Stimulated activated CD8-positive, alpha-beta memory T cell treated with anti-CD3 and anti-CD28 coated beads, Interleukin-4, amount 100 ng/mL, for 48 hours (primary cell): ENCODE measurements at regions not wholly inside any gene's neighbourhood (a gene's known extent, or its start where the extent isn't known, plus 50 kb on each side); places are given as distances from the start of the nearest gene placed in this dataset.
"Not testable (repeated sequence)": the region's sequence is repeated elsewhere in the genome, so short reads cannot be mapped to it uniquely, and the experiment has no call there.

Source experiments
- DNase-seq: peaks from one replicate; pipeline ENCODE4 v3.0.0-alpha.2; 2020

- no peak for DNase-seq
Observed at GRCh38 chr3:110971010-110971601, 100.5 kb upstream of the NECTIN3 start.

- DNase-seq = no peak
Observed at GRCh38 chr3:110973263-110973895, 98.2 kb upstream of the NECTIN3 start.

GRCh38 chr3:110974902-110975301 lies 96.7 kb upstream of the NECTIN3 start:
- DNase-seq = no peak

GRCh38 chr3:110984456-110985250 lies 87.0 kb upstream of the NECTIN3 start:
- DNase-seq = no peak

- DNase-seq = no peak
Observed at GRCh38 chr3:110989446-110989845, 82.2 kb upstream of the NECTIN3 start.

- DNase-seq = no peak
Observed at GRCh38 chr3:110995461-110996231, 76.0 kb upstream of the NECTIN3 start.

- DNase-seq = not testable (repeated sequence)
Observed at GRCh38 chr3:110998766-110999165, 72.8 kb upstream of the NECTIN3 start.

- DNase-seq = not testable (repeated sequence)
Observed at GRCh38 chr3:111006485-111006884, 65.1 kb upstream of the NECTIN3 start.

- no peak for DNase-seq
Observed at GRCh38 chr3:111012388-111013248, 59.0 kb upstream of the NECTIN3 start.
